GM12878 (cell line): ENCODE measurements at regions not wholly inside any gene's neighbourhood (a gene's known extent, or its start where the extent isn't known, plus 50 kb on each side); places are given as distances from the start of the nearest gene placed in this dataset.

Experiments
- ATAC-seq: fragments of 200-7000 bp; cut with Tn5 transposase; 3 replicates; pipeline ENCODE4 v1.9.1; 2020; ENCODE audit warnings: mild to moderate bottlenecking, moderate library complexity
- BruUV-seq: library from RNA; stranded (reverse); fragments of 400-500 nt; replicated peaks from 2 replicates; lab custom pipeline; 2021; lab: Mats Ljungman, UMichigan
- CTCF ChIA-PET: fragments of 300-600 bp; sonication (Branson Sonifier 250); formaldehyde crosslinking; extraction: SDS; loops from one replicate; lab custom pipeline; 2021; ENCODE audit warnings: inconsistent platforms; lab: Yijun Ruan, JAX
- POLR2A ChIA-PET: fragments of 350-600 bp; formaldehyde crosslinking; extraction: SDS; loops from one replicate; lab custom pipeline; 2021; ENCODE audit warnings: inconsistent platforms; lab: Charles Lee
- RAD21 ChIA-PET: fragments of 300-600 bp; sonication (Branson Sonifier 250); formaldehyde crosslinking; loops from one replicate; lab custom pipeline; 2023; ENCODE audit warnings: antibody characterized with exemption; ENCODE audit not compliant: unreplicated experiment; lab: Charles Lee
- SMC1A ChIA-PET: fragments of 300-600 bp; sonication (Branson Sonifier 250); formaldehyde crosslinking; loops from one replicate; lab custom pipeline; 2023; ENCODE audit not compliant: unreplicated experiment, uncharacterized antibody; lab: Charles Lee
- DNase-seq: peaks from one replicate; pipeline ENCODE4 v3.0.0-alpha.2; 2011; ENCODE audit warnings: low read depth, low spot score
- FAIRE-seq: peaks from 3 replicates; lab custom pipeline; 2011; peaks lifted over from hg19 to GRCh38; lab: Jason Lieb, UNC
- H2AFZ ChIP-seq: 2 replicates; pipeline ENCODE4 v1.6.0; 2011; ENCODE audit warnings: low read depth, low read length, control low read depth; ENCODE audit not compliant: control insufficient read depth
- H3K27ac ChIP-seq: 2 replicates; pipeline ENCODE4 v1.5.1; 2011; ENCODE audit warnings: control low read depth; ENCODE audit not compliant: control insufficient read depth, insufficient read depth
- H3K27me3 ChIP-seq, 2 experiments: replicated peaks in 1 of 2; 2 replicates each; pipeline versions ENCODE4 v1.6.0 to v1.6.1; 2011; ENCODE audit warnings: low read length in 1 of 2; ENCODE audit not compliant: control insufficient read depth in 2 of 2, insufficient read depth in 2 of 2
- H3K36me3 ChIP-seq, 2 experiments: 2 replicates each; pipeline ENCODE4 v1.5.1; 2011; ENCODE audit warnings: low read length in 1 of 2; ENCODE audit not compliant: control insufficient read depth in 2 of 2, insufficient read depth in 2 of 2
- H3K4me1 ChIP-seq: 2 replicates; pipeline ENCODE4 v1.6.1; 2011; ENCODE audit warnings: mild to moderate bottlenecking, low read length, moderate library complexity, mixed read lengths; ENCODE audit not compliant: control insufficient read depth, insufficient read depth
- H3K4me2 ChIP-seq: 2 replicates; pipeline ENCODE4 v1.6.0; 2011; ENCODE audit warnings: control low read depth; ENCODE audit not compliant: control insufficient read depth, insufficient read depth
- H3K4me3 ChIP-seq: fragments of 200-600 bp; sonication (generic); 2 replicates; pipeline ENCODE4 v1.5.1; 2016
- H3K79me2 ChIP-seq: 2 replicates; pipeline ENCODE4 v1.6.0; 2011; ENCODE audit warnings: low read length; ENCODE audit not compliant: control insufficient read depth, insufficient read depth
- H3K9ac ChIP-seq: 2 replicates; pipeline ENCODE4 v1.8.0; 2011; ENCODE audit warnings: low read length, control low read depth, mixed read lengths; ENCODE audit not compliant: control insufficient read depth, insufficient read depth
- H3K9me3 ChIP-seq: replicated peaks from 3 replicates; pipeline ENCODE4 v1.5.1; 2011; ENCODE audit warnings: mild to moderate bottlenecking, low read length; ENCODE audit not compliant: control insufficient read depth, insufficient read depth
- H4K20me1 ChIP-seq: 2 replicates; pipeline ENCODE4 v1.6.0; 2011; ENCODE audit not compliant: control insufficient read depth, insufficient read depth
- CHD4 ChIP-seq: fragments of 200-600 bp; sonication (generic); IDR thresholded peaks from 2 replicates; pipeline ENCODE4 v1.6.1; 2016; ENCODE audit warnings: mild to moderate bottlenecking
- EZH2 ChIP-seq: IDR thresholded peaks from 2 replicates; pipeline ENCODE4 v1.6.1; 2012; ENCODE audit warnings: low read depth, mild to moderate bottlenecking, control low read depth, inconsistent platforms, low read length, borderline replicate concordance; ENCODE audit not compliant: control insufficient read depth
- HDGF ChIP-seq: fragments of 450-650 bp; IDR thresholded peaks from 2 replicates; pipeline ENCODE4 v1.6.1; 2016; ENCODE audit warnings: antibody characterized with exemption
- IRF4 ChIP-seq: IDR thresholded peaks from 2 replicates; pipeline ENCODE4 v1.6.1; 2011; ENCODE audit warnings: low read depth, low read length
- JUNB ChIP-seq: IDR thresholded peaks from 2 replicates; pipeline ENCODE4 v1.6.1; 2016; ENCODE audit warnings: antibody characterized with exemption, mild to moderate bottlenecking
- KLF5 ChIP-seq: fragments of 450-650 bp; IDR thresholded peaks from 2 replicates; pipeline ENCODE4 v1.6.1; 2014; ENCODE audit warnings: mild to moderate bottlenecking; ENCODE audit not compliant: partially characterized antibody
- MEF2A ChIP-seq: IDR thresholded peaks from 2 replicates; pipeline ENCODE4 v1.6.1; 2011; ENCODE audit warnings: low read depth, mild to moderate bottlenecking, low read length, moderate library complexity; ENCODE audit not compliant: insufficient read depth
- POLR2AphosphoS5 ChIP-seq: IDR thresholded peaks from 2 replicates; pipeline ENCODE4 v1.6.1; 2011; ENCODE audit warnings: mild to moderate bottlenecking, low read length, inconsistent platforms
- RELA ChIP-seq: fragments of 450-650 bp; IDR thresholded peaks from 2 replicates; pipeline ENCODE4 v1.8.0; 2014; ENCODE audit warnings: borderline replicate concordance; ENCODE audit not compliant: partially characterized antibody
- SREBF1 ChIP-seq: IDR thresholded peaks from 2 replicates; pipeline ENCODE4 v1.6.1; 2012; ENCODE audit warnings: mild to moderate bottlenecking, low read length
- STAT3 ChIP-seq: IDR thresholded peaks from 2 replicates; pipeline ENCODE4 v1.6.1; 2011; ENCODE audit warnings: low read depth, low read length, improper control_type of control experiment
- ZNF207 ChIP-seq: fragments of 450-650 bp; IDR thresholded peaks from 2 replicates; pipeline ENCODE4 v1.6.1; 2014; ENCODE audit warnings: antibody characterized with exemption, mild to moderate bottlenecking, borderline replicate concordance
- ZZZ3 ChIP-seq: IDR thresholded peaks from 2 replicates; pipeline ENCODE4 v1.6.1; 2011; ENCODE audit warnings: low read depth; ENCODE audit not compliant: control insufficient read depth, insufficient read length
- WGBS: methylation state at CpG from one replicate; pipeline ENCODE4 v1.1.6; 2016; ENCODE audit warnings: low lambda C conversion rate; ENCODE audit not compliant: insufficient replicate concordance, insufficient coverage; ENCODE audit errors: missing lambda C conversion rate; 5-methylcytosine and 5-hydroxymethylcytosine counted together
- in situ Hi-C: fragments of 300-500 bp; cut with MboI; formaldehyde crosslinking; loops from 9 replicates; pipeline ENCODE4 v1.14.3; 2018; ENCODE audit warnings: mixed read lengths
- intact Hi-C: fragments of 100-400 bp; cut with micrococcal nuclease; formaldehyde crosslinking; loops from one replicate; pipeline ENCODE4 v1.14.2; 2022; ENCODE audit not compliant: unreplicated experiment
- TF ChIP-seq, protein P1 (sequence below): fragments of 450-650 bp; IDR thresholded peaks from 2 replicates; pipeline ENCODE4 v1.6.1; 2017; ENCODE audit warnings: borderline replicate concordance
- TF ChIP-seq, protein P2 (sequence below): fragments of 150-350 bp; IDR thresholded peaks from 2 replicates; pipeline ENCODE4 v1.6.1; 2016; ENCODE audit warnings: low read depth, low read length

GRCh38 chr3:182349951-182350517 lies 443.3 kb upstream of the ATP11B start:
- no peak for FAIRE-seq
- SMC1A ChIA-PET, result interaction anchor here (0.7 to 1.1 kb wide), 2 partner anchors 49 to 107 kb away, joined by 3 read pairs; no protein-coding TSS in a partner anchor

More at GRCh38 chr3:182349951-182350517, 443.3 kb upstream of the ATP11B start:
- Histone ChIP-seq H3K36me3 (no peaks in the 10 kb centered on the region), H3K79me2 (no peaks in the 10 kb centered on the region), H3K4me3 (no peak overlapping the region), H3K27me3 (no peaks in the 10 kb centered on the region), H2AFZ (no peak overlapping the region), H3K9me3 (no peaks in the 10 kb centered on the region), H3K9ac (no peak overlapping the region), H3K4me2 (no peak overlapping the region), H3K4me1 (no peaks in the 10 kb centered on the region), H4K20me1 (no peaks in the 10 kb centered on the region), H3K27ac (no peak overlapping the region)
- no peak for ATAC-seq
- DNase-seq, result no peak
- RAD21 ChIA-PET, result no interaction called here
- BruUV-seq, result no TSS peak
- in situ Hi-C loops, result no loop called here
- intact Hi-C loops, result no loop called here
- TF ChIP-seq ZZZ3 (no peak), CHD4 (no peak), SREBF1 (no peak), ZNF207 (no peak), KLF5 (no peak), JUNB (no peak), STAT3 (no peak), IRF4 (no peak), RELA (no peak), MEF2A (no peak), HDGF (no peak), EZH2 (no peak), POLR2AphosphoS5 (no peak)
- TF ChIP-seq, protein P1, sequence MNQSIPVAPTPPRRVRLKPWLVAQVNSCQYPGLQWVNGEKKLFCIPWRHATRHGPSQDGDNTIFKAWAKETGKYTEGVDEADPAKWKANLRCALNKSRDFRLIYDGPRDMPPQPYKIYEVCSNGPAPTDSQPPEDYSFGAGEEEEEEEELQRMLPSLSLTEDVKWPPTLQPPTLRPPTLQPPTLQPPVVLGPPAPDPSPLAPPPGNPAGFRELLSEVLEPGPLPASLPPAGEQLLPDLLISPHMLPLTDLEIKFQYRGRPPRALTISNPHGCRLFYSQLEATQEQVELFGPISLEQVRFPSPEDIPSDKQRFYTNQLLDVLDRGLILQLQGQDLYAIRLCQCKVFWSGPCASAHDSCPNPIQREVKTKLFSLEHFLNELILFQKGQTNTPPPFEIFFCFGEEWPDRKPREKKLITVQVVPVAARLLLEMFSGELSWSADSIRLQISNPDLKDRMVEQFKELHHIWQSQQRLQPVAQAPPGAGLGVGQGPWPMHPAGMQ, result no peak
- TF ChIP-seq, protein P2, sequence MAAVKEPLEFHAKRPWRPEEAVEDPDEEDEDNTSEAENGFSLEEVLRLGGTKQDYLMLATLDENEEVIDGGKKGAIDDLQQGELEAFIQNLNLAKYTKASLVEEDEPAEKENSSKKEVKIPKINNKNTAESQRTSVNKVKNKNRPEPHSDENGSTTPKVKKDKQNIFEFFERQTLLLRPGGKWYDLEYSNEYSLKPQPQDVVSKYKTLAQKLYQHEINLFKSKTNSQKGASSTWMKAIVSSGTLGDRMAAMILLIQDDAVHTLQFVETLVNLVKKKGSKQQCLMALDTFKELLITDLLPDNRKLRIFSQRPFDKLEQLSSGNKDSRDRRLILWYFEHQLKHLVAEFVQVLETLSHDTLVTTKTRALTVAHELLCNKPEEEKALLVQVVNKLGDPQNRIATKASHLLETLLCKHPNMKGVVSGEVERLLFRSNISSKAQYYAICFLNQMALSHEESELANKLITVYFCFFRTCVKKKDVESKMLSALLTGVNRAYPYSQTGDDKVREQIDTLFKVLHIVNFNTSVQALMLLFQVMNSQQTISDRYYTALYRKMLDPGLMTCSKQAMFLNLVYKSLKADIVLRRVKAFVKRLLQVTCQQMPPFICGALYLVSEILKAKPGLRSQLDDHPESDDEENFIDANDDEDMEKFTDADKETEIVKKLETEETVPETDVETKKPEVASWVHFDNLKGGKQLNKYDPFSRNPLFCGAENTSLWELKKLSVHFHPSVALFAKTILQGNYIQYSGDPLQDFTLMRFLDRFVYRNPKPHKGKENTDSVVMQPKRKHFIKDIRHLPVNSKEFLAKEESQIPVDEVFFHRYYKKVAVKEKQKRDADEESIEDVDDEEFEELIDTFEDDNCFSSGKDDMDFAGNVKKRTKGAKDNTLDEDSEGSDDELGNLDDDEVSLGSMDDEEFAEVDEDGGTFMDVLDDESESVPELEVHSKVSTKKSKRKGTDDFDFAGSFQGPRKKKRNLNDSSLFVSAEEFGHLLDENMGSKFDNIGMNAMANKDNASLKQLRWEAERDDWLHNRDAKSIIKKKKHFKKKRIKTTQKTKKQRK, result no peak
- CTCF ChIA-PET, result no interaction called here
- POLR2A ChIA-PET, result no interaction called here
- WGBS, result 0% methylated on average over 1 of the region's 1 CpG
